GM18909 (cell line): ENCODE measurements at regions not wholly inside any gene's neighbourhood (a gene's known extent, or its start where the extent isn't known, plus 50 kb on each side); places are given as distances from the start of the nearest gene placed in this dataset.

Experiments used
- ATAC-seq: cut with Tn5 transposase; IDR thresholded peaks from one replicate; pipeline ENCODE4 v1.9.1; 2021; ENCODE audit warnings: mild to moderate bottlenecking; ENCODE audit not compliant: unreplicated experiment, poor library complexity

DNA sequence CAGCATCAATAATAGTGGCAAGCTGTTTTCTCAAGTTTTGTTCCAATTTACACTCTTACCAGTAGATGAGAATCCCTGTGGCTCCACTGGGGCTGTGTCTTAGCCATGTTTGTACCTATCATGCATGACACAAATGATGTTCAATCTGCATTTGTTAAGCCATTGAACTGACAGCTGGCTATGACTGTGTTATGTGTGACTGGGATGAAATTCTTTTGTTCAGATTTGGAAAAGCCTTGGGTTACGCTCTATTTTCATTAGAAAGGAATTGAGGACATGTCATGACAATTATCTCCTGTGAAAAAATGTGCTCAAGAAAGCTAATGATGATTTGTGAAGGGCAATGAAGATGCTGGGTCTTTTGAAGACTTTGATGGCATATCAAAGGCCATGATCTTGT, 201.8 kb upstream of the LARGE1 start:
- no peak for ATAC-seq

DNA sequence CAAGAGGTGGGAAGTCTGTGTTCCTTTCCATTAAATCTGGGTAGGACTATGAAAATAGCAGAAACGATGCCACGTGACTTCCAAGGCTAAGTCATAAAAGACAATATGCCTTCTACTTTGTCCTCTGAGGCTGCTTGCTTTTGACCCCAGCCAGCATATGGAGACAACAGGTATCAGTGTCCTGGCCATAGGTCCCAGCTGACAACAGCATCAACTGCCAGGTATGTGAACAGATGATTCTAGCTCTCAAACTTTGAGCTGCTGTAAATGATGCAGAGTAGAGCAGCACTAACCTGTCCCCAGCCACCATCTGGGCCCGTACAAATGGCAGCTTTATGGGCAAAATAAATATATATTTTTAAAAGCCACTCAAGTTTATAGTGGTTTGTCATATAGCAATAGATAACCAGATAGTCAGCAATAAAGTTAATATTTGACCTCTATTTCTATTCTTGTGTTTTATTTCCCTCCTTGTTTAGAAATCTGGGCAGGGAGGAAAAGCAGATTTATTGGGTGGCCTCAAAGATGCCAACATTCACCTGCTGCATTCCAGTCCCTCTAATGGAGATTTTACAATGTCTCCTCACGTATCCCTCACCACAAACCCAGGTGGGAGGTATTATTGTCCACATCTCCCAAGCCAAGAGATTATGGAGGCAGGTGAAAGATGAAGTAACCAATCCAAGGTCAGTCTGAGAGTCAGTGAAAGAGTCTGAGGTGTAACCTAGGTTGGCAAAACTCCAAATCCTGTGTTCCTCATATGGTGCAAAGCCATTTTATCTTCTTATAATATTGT, 209.6 kb upstream of the LARGE1 start:
- ATAC-seq = no peak

DNA sequence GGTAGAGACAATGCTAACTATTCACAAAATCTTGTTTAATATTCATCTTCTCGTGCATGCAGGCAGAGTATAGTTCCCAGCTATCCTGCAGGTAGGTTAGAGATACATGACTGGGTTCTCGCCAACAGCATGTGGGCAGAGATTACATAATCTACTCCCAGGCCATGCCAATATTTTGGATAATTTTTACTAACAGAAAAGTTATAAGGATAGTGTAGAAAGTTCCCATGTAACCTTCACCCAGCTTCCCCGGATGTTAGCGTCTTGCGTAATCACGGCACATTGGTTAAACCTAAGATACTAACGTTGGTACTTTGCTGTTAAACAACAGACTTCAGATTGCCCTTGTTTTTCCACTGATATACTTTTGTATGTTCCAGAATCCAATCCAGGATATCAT, 215.5 kb upstream of the LARGE1 start:
- no peak for ATAC-seq

DNA sequence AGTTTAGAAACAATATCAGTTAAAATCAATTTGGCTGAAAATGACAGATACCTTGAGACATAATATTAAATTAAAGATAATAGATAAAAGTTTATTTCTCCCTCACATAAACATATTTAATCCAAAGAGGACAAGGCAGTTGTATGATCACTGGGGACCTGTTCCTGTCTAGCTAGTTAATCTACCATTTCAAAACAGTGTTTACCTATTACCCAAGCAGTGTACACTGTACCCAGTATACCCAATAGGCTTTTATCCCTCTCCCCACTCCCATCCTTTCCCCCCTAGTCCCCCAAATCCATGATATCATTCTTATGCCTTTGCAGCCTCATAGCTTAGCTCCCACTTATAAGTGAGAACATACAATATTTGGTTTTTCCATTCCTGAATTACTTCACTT, 229.7 kb upstream of the LARGE1 start:
- no peak for ATAC-seq

DNA sequence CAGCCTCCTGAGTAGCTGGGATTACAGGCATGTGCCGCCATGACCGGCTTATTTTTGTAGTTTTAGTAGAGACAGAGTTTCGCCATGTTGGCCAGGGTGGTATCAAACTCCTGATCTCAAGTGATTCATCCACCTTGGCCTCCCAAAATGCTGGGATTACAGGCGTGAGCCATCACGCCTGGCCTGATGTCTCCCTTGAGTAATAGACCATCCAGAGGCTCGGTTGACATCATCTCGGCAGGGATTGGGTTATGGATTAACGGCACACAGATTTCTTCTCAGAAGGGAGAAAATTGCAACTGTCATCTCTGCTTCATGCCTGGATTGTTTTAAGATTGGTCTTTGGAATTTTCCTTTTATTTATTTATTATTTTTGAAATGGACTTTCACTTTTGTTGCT, 239.2 kb upstream of the LARGE1 start:
- ATAC-seq = no peak

DNA sequence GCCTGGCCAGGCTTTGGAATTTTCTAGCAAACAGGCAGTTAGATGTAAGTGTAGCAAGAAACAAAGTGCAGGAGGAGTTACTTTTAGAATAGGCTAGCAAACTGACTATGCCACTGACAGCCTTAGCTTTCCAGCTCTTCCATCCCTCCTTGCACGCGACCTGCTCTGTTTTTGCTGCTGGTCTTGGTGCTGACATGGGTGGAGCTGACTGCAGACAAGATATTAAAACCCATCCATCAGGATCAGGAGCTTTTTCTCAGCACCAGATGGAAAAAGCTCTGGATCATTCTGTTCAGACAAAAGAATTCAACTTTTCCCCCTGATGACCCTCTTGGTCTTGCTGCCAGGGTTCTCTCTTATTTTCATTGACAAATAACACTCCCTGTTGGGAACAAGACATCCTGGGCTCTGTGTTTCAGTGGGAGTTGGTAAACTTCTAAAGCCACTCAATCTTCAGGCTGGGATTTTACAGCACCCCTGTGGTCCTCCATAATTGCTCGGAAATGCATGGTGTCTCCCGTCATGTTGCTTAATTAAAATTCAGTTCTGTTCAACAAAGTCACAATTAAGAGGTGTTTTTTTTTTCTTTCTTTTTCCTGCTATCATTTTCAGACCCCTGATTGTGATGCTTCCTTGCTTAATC, 240.0 kb upstream of the LARGE1 start:
- ATAC-seq = no peak

DNA sequence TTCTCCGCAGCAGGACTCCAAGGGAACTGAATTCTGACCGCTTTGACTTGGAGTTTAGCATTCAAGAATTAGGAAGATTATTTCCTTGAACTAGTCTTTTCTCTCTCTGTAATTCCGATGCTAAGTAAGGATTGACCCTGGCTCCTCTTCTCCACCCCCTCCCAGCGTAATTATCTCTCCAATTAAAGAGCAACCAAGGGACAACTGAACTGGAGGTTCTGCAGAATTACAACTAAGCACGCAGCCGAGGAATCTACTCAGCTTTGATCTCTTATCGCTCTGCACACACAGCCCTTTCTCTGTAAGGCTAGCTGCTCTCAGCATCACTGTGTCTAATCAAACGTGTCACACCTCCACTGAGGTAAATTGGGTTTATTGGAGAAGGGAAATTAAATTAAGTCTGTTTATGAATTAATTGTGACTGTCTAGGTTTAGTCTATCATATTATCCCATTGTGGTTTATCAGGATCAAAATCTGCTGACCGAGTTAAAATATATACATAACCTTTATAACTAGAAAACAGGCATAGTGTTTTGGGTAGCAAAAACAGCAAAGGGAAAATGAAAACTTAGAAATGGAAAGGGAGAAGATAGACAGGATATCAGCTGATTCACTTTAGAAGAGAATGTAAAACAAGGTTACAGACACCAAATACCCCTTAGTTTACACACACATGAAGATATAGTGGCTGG, 241.3 kb upstream of the LARGE1 start:
- ATAC-seq = no peak

DNA sequence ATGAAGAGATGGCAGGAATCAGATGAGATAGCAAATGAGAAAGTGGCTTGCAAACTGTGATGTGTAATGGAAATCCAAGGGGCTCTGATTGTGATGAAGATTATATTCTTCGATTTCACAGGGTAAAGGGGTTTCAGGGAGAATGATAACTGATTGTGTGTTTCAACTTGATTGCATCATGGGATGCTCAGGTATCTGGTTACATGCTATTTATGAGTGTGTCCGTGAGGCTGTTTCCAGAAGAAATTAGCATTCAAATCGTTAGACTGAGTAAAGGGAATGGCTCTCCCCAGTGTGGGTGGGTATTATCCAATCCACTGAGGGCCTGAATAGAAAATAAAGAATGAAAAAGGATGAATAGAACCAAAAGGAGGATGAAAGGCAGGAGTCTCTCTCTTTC, 278.7 kb upstream of the LARGE1 start:
- ATAC-seq = no peak

DNA sequence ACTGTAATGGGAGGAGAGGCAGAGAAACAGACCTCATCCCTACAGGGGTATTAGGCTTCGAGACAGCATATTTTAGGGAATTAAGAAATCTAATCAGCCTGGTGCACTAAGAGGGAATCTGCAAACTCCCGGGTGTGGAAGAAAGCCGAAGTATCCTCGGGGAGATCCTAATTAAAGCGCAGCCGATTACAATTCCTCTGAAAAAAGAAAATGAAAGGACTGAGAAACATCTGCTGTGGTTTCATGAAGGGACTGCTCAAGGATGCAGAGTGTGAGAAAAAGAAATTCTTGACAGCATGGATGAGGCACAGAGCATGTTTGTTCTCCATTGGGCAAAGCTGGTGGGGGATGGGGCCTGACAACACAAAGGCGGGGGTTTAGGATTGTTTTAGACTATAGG, 290.0 kb upstream of the LARGE1 start:
- ATAC-seq = no peak

DNA sequence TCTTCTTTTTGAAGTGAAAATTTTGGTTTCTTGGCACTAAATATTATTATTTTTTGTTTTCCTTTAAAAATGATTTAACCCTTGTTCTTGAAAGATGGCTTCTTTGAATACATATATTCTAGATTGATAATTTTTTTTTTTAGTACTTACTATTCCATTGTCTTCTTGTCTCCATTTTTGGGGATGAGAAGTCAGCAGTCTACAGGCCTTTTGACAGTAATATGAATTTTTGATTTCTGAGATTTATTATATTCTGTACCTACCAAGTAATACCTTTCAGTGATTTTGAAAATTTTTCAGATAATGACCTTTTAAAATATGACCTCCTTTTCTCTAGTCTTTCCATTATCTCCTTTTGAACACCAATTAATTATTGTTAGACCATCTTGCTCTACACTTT, 294.1 kb upstream of the LARGE1 start:
- ATAC-seq = no peak

DNA sequence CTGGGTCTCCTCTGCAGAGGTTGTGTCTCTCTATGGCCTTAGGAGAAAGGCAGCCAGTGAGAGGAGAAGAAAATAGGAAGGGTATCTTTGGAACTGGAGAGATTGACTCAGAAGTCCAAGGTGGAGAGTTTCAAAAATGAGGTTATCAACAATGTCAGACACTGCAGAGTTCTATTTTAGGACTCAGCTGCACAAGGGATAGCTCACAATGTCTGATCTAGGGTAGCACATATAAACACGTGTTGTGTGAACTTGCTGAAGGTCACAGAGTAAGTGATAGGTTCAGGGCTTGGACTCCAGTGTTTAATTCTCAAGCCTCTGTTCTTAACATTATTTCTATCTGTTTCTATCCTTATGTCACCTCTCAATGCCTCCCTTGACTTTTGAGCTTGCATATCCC, 305.0 kb upstream of the LARGE1 start:
- no peak for ATAC-seq

DNA sequence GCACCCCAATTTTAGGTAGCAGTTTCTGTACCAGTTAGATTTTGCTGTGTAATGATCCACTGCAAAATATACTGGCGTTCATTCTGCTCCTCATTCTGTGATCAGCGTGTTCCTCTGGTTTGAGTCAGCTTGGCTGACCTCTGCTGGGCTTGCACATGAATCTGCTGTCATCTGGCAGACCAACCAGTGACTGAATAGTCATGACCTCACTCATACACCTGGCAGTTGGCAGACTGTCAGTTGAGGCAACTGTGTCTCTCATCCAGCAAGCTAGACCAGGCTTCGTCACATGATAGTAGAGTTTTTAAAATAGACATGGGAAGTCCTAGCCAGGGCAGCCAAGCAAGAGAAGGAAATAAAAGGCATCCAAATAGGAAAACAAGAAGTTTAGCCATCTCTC, 316.3 kb upstream of the LARGE1 start:
- no peak for ATAC-seq

DNA sequence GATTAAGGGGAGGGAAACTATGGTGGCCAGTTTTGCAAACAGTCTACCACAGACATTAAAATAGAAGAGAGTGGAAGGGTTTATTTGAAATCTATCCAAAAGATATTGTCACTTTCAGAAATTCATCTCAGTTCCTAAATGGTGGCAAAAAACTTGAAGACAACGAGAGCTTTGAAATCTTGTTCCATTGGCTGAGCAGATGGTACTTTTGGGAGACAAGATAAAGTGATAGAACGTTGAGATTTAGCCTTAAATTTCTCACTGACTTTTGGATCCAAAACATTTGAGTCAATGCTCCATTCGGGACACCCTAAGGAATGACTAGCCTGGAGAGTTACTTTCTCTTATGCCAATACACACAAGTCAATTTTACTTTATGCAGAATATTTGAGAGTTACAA, 319.1 kb upstream of the LARGE1 start:
- ATAC-seq = no peak

DNA sequence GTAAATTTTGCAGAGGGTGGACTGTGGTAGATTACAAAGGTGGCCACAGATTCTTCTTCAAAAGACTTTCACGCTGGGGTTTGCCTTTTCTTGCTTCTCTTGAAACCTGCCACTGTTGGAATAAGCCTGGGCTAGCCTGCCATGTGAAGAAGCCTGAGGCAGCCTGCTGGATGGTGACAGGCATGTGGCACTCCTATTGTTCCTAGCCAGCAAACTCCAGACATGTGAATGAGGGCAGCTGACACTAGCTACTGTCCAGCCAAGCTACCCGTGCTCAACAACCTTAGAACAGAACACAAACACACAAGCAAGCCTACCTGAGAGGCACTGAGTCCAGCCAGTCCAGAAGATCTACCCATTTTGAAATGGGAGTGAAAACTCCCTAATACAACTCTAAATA, 322.7 kb upstream of the LARGE1 start:
- ATAC-seq = no peak

DNA sequence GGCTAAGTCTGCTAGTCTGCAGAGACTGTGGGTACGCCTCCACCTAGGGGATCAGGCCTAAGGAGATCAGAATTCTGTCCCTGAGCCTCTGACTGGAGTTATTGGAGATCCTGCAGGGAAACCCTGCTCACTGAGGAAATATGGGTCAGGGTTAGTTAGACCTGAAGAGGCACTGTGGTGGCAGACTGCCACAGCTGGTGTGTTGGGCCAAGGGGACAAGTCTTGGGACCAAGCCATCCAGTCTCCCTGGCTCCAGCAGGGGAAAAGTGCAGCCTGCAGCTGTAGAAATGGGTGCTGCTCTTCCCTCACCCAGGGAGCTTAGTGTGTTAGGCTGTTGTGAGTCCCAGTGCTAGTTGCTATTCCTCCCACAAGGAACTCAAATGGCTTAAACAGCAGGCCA, 334.8 kb upstream of the LARGE1 start:
- ATAC-seq = no peak

DNA sequence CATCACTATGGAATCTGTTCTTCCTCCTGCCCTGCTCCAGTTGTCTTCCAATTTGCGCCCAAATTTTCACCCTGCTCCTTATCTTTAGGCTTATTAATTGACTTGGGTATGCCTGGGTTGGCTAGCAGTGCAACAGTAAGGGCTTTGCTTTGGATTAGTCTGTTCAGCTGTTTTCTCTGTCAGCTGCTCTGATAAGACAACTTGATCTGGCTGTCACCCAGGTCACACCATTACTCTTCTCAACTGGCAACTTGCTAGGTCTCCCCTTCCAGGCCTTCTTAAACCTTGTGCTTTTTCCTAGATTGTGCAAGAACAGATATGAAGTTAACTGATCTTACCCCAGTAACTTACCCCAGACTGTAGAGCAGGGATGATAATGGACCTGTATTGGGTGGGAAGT, 357.8 kb upstream of the LARGE1 start:
- ATAC-seq = no peak

DNA sequence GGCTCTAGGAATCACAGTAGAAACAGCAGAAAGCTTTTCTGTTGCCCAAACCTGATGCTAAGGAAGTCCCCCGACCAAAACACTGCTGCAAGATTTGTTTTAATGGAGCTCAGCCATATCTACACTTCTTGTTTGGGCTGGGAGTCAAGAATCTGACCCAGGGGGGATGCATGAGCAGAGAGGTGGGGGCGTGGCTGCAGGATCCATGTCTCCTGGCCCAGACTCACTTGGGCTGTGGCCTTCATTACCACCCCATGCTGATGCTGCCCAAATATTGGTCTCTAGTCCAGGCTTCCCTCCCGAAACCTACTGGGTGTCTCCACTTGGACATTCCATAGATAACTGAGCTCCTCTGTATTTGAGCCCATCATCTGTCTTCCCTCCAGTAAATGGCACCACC, 361.5 kb upstream of the LARGE1 start:
- ATAC-seq = no peak

DNA sequence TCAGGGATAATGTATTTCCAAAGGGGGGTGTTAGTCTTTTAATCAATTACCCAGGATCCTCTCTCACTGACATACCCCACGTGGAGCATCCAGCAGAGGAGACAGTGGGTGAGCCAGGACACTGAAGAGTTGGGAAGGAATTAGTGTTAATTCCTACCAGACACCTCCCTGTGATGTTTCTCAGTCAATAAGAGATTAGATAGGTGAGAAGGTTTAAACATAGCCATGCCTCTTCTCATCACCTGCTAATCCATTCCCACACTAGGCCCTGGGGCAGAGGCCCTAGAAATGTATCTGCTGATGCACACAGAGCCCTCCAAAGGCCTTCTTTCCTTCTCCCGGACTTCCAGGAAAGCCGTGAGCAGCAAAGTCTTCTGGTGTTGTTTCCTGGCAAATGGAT, 363.6 kb upstream of the LARGE1 start:
- no peak for ATAC-seq

DNA sequence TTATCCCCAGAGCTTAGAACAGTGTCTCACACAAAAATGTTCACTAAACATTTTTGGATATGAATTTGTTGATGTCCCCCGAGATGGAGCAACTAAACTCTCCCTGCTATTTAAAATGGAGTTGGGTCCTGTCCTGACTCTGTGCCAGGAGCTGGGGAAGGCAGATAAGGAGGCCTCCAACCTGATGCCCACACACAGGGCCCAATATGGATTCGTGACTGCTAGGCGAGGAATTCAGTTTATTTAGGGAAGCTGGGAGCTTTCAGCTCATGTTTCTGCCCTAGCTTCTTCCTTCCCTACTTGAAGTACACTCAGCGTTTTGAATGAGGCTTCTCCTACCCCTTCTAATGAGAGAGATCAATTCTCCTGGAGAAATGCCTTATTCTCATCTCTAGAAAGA, 373.0 kb upstream of the LARGE1 start:
- ATAC-seq = no peak

DNA sequence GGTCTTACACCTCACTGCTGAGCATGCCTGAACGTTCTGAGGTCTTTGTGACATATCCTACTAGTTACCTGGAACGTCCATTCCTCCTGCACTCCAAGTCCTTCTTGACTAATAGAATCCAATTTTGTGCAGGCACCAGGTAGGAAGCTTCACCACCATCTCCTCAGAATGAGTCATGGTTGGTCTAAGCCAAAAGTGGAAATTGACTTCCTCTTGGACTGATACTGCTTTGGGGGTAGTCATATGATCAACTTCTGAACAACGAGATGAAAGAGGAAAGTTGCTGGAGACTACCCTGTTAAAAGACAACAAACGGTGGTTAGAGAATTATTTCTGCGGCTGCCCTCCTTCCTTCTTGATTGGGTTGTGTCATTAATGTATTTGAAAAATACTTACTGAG, 374.2 kb upstream of the LARGE1 start:
- no peak for ATAC-seq

DNA sequence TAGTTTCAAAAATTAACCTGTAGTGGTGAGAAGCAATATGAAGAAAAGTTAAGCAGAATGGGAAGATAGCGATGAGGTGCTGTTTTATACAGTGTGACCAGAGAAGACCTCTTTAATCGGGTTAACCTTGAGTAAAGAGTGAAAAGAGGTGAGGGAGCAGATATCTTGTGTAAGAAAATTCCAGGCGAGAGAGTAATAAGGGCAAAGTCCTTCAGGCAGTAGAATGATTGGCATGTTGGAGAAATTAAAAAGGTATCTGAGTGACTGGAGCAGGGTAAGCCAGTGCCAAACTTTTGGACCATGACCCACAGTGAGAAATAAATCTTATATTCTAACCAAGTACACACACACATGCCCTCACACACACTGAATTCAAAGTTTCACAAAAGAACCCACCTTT, 374.7 kb upstream of the LARGE1 start:
- no peak for ATAC-seq

DNA sequence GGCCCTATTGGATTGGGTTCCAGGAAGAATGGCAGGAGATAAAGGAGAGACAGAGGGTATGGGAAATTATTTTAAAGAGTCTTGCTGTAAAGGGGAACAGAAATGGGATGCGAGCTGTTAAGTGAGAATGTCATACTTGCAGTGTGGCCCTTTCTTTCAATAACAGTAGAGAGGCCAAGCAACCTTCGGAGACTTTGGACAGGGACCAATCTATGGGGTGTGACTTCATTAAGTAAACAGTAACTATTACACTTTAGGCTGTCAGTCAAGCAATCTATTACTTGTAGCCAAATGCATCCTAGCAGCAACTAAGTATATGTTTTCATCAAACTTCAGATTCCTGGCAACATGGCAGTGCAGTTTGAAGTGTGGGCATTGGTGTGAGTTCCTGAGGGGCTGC, 376.2 kb upstream of the LARGE1 start:
- ATAC-seq = no peak
